ENCODE measurements at regions not wholly inside any gene's neighbourhood (a gene's known extent, or its start where the extent isn't known, plus 50 kb on each side); places are given as distances from the start of the nearest gene placed in this dataset.

DNA sequence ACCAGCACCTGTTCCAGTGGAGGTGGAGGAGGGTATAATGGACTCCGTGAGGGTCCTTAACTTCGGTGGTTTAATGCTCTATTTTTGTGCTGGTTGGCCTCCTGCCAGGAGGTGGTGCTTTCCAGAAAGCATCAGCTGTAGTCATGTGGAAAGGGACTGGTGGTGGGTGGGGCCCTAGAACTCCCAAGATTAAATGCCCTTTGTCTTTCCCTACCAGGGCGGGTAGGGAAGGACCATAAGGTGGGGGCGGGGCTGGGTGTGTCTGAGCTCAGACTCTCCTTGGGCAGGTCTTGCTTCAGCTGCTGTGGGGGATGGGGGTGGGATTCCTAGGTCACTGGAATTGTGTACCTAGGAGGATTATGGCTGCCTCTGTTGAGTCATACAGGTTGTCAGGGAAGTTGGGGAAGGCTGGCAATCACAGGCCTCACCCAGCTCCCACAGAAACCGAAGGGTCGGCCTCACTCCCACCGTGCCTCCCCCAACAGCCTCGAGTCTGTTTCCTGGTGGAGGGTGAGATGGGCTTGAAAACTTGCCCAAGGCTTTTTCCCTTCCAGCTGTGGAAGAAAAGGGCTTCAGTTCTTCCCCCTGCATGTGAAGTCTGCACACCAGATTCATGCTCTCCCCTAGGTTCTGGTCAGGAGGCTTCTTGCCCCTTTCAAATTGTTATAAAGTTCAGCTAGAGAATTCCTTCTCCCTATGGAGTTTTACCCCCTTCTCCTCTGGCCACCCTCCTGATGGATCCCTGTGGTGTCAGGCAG, 60.3 kb upstream of the CLDN10 start:
- no peaks in the 10 kb centered on the region for H3K79me2 ChIP-seq (ENCODE audit: control insufficient read depth, insufficient read depth, low read length)
- H2AFZ ChIP-seq (ENCODE audit: low read length), result no peak overlapping the region
- H4K20me1 ChIP-seq (ENCODE audit: control insufficient read depth, extremely low read depth, insufficient read depth, low read length), result no peaks in the 10 kb centered on the region
- no peak for TF ChIP-seq CTCF (conservative IDR thresholded peaks at IDR 0.05 in 1 of 2, IDR thresholded peaks at IDR 0.05 in 1 of 2; ENCODE audit: low read depth in 1 of 2, low read length in 2 of 2)
- TF ChIP-seq EZH2 (IDR thresholded peaks at IDR 0.05; ENCODE audit: low read length, missing control alignments), result no peak
- no peaks in the 10 kb centered on the region for H3K9me3 ChIP-seq (ENCODE audit: control insufficient read depth, insufficient read depth, low read depth, low read length)
- no peak overlapping the region for H3K4me2 ChIP-seq (ENCODE audit: extremely low read depth, insufficient read depth, low read length)
- no peaks in the 10 kb centered on the region for H3K36me3 ChIP-seq (ENCODE audit: control insufficient read depth, insufficient read depth, low read length)
- H3K9ac ChIP-seq (ENCODE audit: insufficient read depth, low read length), result no peak overlapping the region
- H3K27me3 ChIP-seq (ENCODE audit: control insufficient read depth, insufficient read depth, low read length), result peaks cover 3% of the 10 kb centered on the region
- no peak for DNase-seq (ENCODE audit: low read depth in 2 of 2)
- H3K4me3 ChIP-seq (replicated peaks in 1 of 4; ENCODE audit: control extremely low read depth in 1 of 4, insufficient read depth in 1 of 4, low read depth in 3 of 4, low read length in 4 of 4), result no peak overlapping the region
- no peak overlapping the region for H3K27ac ChIP-seq (ENCODE audit: insufficient read depth, low read length)
- H3K4me1 ChIP-seq (ENCODE audit: control insufficient read depth, extremely low read depth, insufficient read depth, low read length), result no peaks in the 10 kb centered on the region

DNA sequence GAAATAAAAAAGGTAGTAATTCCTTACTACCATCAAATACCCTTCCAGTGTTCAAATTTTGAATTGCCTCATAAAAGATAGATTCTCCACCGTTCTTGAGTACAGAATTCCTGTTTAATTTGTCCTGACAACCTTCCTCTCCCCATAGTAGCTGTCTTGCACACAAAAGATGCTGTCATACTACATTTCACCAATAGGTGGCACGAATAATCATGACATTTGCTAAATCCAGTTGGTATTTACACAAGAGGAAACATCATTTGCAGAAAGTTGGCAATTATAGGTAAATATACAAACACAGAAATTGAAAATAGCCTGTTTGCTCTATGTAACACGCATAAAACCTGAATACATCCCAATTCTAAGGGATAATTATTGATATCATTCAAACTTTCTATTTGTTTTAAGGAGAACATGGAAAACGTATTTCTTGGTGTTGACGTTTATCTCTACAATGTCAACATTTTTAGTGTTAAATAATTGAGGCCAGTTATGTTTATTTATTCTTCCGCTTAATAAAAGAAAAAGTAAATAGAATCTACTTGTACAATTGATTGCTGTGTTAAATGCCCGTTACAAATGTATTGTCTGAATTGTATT, 58.3 kb upstream of the CLDN10 start:
- Histone ChIP-seq H3K79me2 (ENCODE audit: control insufficient read depth, insufficient read depth, low read length) (no peaks in the 10 kb centered on the region), H3K36me3 (ENCODE audit: control insufficient read depth, insufficient read depth, low read length) (no peaks in the 10 kb centered on the region), H3K27me3 (ENCODE audit: control insufficient read depth, insufficient read depth, low read length) (peaks cover 3% of the 10 kb centered on the region), H3K4me1 (ENCODE audit: control insufficient read depth, extremely low read depth, insufficient read depth, low read length) (no peaks in the 10 kb centered on the region), H3K4me3 (replicated peaks in 1 of 4; ENCODE audit: control extremely low read depth in 1 of 4, insufficient read depth in 1 of 4, low read depth in 3 of 4, low read length in 4 of 4) (no peak overlapping the region), H4K20me1 (ENCODE audit: control insufficient read depth, extremely low read depth, insufficient read depth, low read length) (no peaks in the 10 kb centered on the region), H3K4me2 (ENCODE audit: extremely low read depth, insufficient read depth, low read length) (no peak overlapping the region), H3K9ac (ENCODE audit: insufficient read depth, low read length) (no peak overlapping the region), H3K9me3 (ENCODE audit: control insufficient read depth, insufficient read depth, low read depth, low read length) (no peaks in the 10 kb centered on the region), H2AFZ (ENCODE audit: low read length) (no peak overlapping the region), H3K27ac (ENCODE audit: insufficient read depth, low read length) (no peak overlapping the region)
- DNase-seq (ENCODE audit: low read depth in 2 of 2), result peak; percentile 52 to 76
- TF ChIP-seq EZH2 (IDR thresholded peaks at IDR 0.05; ENCODE audit: low read length, missing control alignments), result no peak
- TF ChIP-seq CTCF (conservative IDR thresholded peaks at IDR 0.05 in 1 of 2, IDR thresholded peaks at IDR 0.05 in 1 of 2; ENCODE audit: low read depth in 1 of 2, low read length in 2 of 2), result peak; percentile 57 to 81

GRCh38 chr13:95496485-95496884, 56.0 kb upstream of the CLDN10 start:
- Histone ChIP-seq H3K36me3 (ENCODE audit: control insufficient read depth, insufficient read depth, low read length) (no peaks in the 10 kb centered on the region), H3K9ac (ENCODE audit: insufficient read depth, low read length) (no peak overlapping the region), H3K9me3 (ENCODE audit: control insufficient read depth, insufficient read depth, low read depth, low read length) (no peaks in the 10 kb centered on the region), H3K4me3 (replicated peaks in 1 of 4; ENCODE audit: control extremely low read depth in 1 of 4, insufficient read depth in 1 of 4, low read depth in 3 of 4, low read length in 4 of 4) (no peak overlapping the region), H4K20me1 (ENCODE audit: control insufficient read depth, extremely low read depth, insufficient read depth, low read length) (no peaks in the 10 kb centered on the region), H3K27me3 (ENCODE audit: control insufficient read depth, insufficient read depth, low read length) (peaks cover 3% of the 10 kb centered on the region), H3K4me1 (ENCODE audit: control insufficient read depth, extremely low read depth, insufficient read depth, low read length) (no peaks in the 10 kb centered on the region), H3K27ac (ENCODE audit: insufficient read depth, low read length) (no peak overlapping the region), H2AFZ (ENCODE audit: low read length) (no peak overlapping the region), H3K4me2 (ENCODE audit: extremely low read depth, insufficient read depth, low read length) (no peak overlapping the region), H3K79me2 (ENCODE audit: control insufficient read depth, insufficient read depth, low read length) (no peaks in the 10 kb centered on the region)
- DNase-seq (ENCODE audit: low read depth in 2 of 2), result no peak
- TF ChIP-seq EZH2 (IDR thresholded peaks at IDR 0.05; ENCODE audit: low read length, missing control alignments) (no peak), CTCF (conservative IDR thresholded peaks at IDR 0.05 in 1 of 2, IDR thresholded peaks at IDR 0.05 in 1 of 2; ENCODE audit: low read depth in 1 of 2, low read length in 2 of 2) (no peak)
